OCI-LY7 (cell line): ENCODE measurements at regions not wholly inside any gene's neighbourhood (a gene's known extent, or its start where the extent isn't known, plus 50 kb on each side); places are given as distances from the start of the nearest gene placed in this dataset.

Experiments used
- BruUV-seq: library from RNA; stranded (reverse); fragments of 400-500 nt; replicated peaks from 2 replicates; lab custom pipeline; 2021; lab: Mats Ljungman, UMichigan
- CTCF ChIA-PET: fragments of 300-600 bp; sonication (Branson Sonifier 250); formaldehyde crosslinking; loops from one replicate; lab custom pipeline; 2022; ENCODE audit warnings: antibody characterized with exemption; ENCODE audit not compliant: unreplicated experiment; lab: Charles Lee
- POLR2A ChIA-PET: fragments of 300-600 bp; sonication (Branson Sonifier 250); formaldehyde crosslinking; loops from one replicate; lab custom pipeline; 2022; ENCODE audit warnings: antibody characterized with exemption; lab: Charles Lee
- DNase-seq: peaks from one replicate; pipeline ENCODE4 v3.0.0-alpha.2; 2015; ENCODE audit warnings: low spot score
- H2AFZ ChIP-seq: fragments of 200-600 bp; sonication (generic), shearing (Covaris generic); 2 replicates; pipeline ENCODE4 v1.6.1; 2014; ENCODE audit warnings: mild to moderate bottlenecking, antibody characterized with exemption, low read length, moderate library complexity
- H3K27ac ChIP-seq: fragments of 200-600 bp; sonication (generic); 2 replicates; pipeline ENCODE4 v1.5.1; 2014; ENCODE audit warnings: mixed run types, low read depth, mild to moderate bottlenecking, moderate library complexity, low read length, inconsistent platforms; ENCODE audit not compliant: poor library complexity, severe bottlenecking
- H3K36me3 ChIP-seq: fragments of 200-600 bp; sonication (generic); 2 replicates; pipeline ENCODE4 v1.6.1; 2014; ENCODE audit warnings: mild to moderate bottlenecking, antibody characterized with exemption, low read length, moderate library complexity, mixed read lengths; ENCODE audit not compliant: insufficient read depth
- H3K4me1 ChIP-seq: fragments of 200-600 bp; sonication (generic); 2 replicates; pipeline ENCODE4 v1.5.1; 2014; ENCODE audit warnings: mild to moderate bottlenecking, low read length; ENCODE audit not compliant: insufficient read depth, poor library complexity, severe bottlenecking
- H3K4me2 ChIP-seq: fragments of 200-600 bp; sonication (generic); 2 replicates; pipeline ENCODE4 v1.6.1; 2014; ENCODE audit warnings: mild to moderate bottlenecking, low read length
- H3K4me3 ChIP-seq: fragments of 200-600 bp; sonication (generic); 2 replicates; pipeline ENCODE4 v1.5.1; 2014; ENCODE audit warnings: mild to moderate bottlenecking, low read depth, low read length; ENCODE audit not compliant: poor library complexity, severe bottlenecking
- H3K79me2 ChIP-seq: fragments of 200-600 bp; sonication (generic); 2 replicates; pipeline ENCODE4 v1.6.1; 2016; ENCODE audit warnings: low read depth, mild to moderate bottlenecking, low read length, moderate library complexity, mixed read lengths; ENCODE audit not compliant: insufficient read depth
- H3K9me2 ChIP-seq: fragments of 200-600 bp; sonication (generic); 2 replicates; pipeline ENCODE4 v1.6.1; 2016; ENCODE audit warnings: mild to moderate bottlenecking, low read length, mixed read lengths; ENCODE audit not compliant: insufficient read depth
- H3K9me3 ChIP-seq: fragments of 200-600 bp; sonication (generic); 2 replicates; pipeline ENCODE4 v1.6.1; 2014; ENCODE audit warnings: mild to moderate bottlenecking, mixed run types, low read length, mixed read lengths
- H4K20me1 ChIP-seq: fragments of 200-600 bp; sonication (generic); 2 replicates; pipeline ENCODE4 v1.6.1; 2014; ENCODE audit warnings: mild to moderate bottlenecking, antibody characterized with exemption, low read length, moderate library complexity, mixed read lengths; ENCODE audit not compliant: insufficient read depth
- EZH2phosphoT487 ChIP-seq: fragments of 200-600 bp; sonication (generic); IDR thresholded peaks from 2 replicates; pipeline ENCODE4 v1.6.1; 2018; ENCODE audit warnings: low read depth, borderline replicate concordance, mild to moderate bottlenecking, mixed run types, antibody characterized with exemption, low read length, moderate library complexity, mixed read lengths
- intact Hi-C: fragments of 100-400 bp; cut with micrococcal nuclease; formaldehyde crosslinking; loops from one replicate; pipeline ENCODE4 v1.10.0; 2022; ENCODE audit not compliant: unreplicated experiment
- TF ChIP-seq, protein P1 (sequence below): fragments of 200-600 bp; sonication (generic); conservative IDR thresholded peaks from 2 replicates; pipeline ENCODE4 v1.5.1; 2014; ENCODE audit warnings: mild to moderate bottlenecking, antibody characterized with exemption, low read length, moderate library complexity, mixed read lengths

- H3K4me2 ChIP-seq, result no peak overlapping the region
- no peak overlapping the region for H2AFZ ChIP-seq
- TF ChIP-seq, protein P1, sequence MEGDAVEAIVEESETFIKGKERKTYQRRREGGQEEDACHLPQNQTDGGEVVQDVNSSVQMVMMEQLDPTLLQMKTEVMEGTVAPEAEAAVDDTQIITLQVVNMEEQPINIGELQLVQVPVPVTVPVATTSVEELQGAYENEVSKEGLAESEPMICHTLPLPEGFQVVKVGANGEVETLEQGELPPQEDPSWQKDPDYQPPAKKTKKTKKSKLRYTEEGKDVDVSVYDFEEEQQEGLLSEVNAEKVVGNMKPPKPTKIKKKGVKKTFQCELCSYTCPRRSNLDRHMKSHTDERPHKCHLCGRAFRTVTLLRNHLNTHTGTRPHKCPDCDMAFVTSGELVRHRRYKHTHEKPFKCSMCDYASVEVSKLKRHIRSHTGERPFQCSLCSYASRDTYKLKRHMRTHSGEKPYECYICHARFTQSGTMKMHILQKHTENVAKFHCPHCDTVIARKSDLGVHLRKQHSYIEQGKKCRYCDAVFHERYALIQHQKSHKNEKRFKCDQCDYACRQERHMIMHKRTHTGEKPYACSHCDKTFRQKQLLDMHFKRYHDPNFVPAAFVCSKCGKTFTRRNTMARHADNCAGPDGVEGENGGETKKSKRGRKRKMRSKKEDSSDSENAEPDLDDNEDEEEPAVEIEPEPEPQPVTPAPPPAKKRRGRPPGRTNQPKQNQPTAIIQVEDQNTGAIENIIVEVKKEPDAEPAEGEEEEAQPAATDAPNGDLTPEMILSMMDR, result no peak
- TF ChIP-seq EZH2phosphoT487, result no peak
- H3K27ac ChIP-seq, result no peak overlapping the region
- BruUV-seq, result no TSS peak
- no peaks in the 10 kb centered on the region for H3K36me3 ChIP-seq
- POLR2A ChIA-PET, result no interaction called here
- H3K9me3 ChIP-seq, result no peaks in the 10 kb centered on the region
- CTCF ChIA-PET, result interaction anchor here (0.7 kb wide), 1 partner anchor 20 kb away, joined by 3 read pairs; no protein-coding TSS in a partner anchor
- no peaks in the 10 kb centered on the region for H3K9me2 ChIP-seq
- H4K20me1 ChIP-seq, result no peaks in the 10 kb centered on the region
- H3K79me2 ChIP-seq, result no peaks in the 10 kb centered on the region
- no peaks in the 10 kb centered on the region for H3K4me1 ChIP-seq
- no peak for DNase-seq
- intact Hi-C loops, result no loop called here
- no peak overlapping the region for H3K4me3 ChIP-seq
Observed at GRCh38 chr15:77857419-77857818, 220.1 kb downstream of the TBC1D2B start.

- ChIA-PET CTCF (interaction anchor here (0.7 kb wide), 1 partner anchor 21 kb away, joined by 3 read pairs; no protein-coding TSS in a partner anchor), POLR2A (no interaction called here)
Observed at GRCh38 chr15:77856705-77857346, 220.7 kb downstream of the TBC1D2B start.

More at GRCh38 chr15:77856705-77857346, 220.7 kb downstream of the TBC1D2B start:
- no peaks in the 10 kb centered on the region for H4K20me1 ChIP-seq
- H3K4me1 ChIP-seq, result no peaks in the 10 kb centered on the region
- H3K4me3 ChIP-seq, result no peak overlapping the region
- intact Hi-C loops, result no loop called here
- BruUV-seq, result no TSS peak
- H3K79me2 ChIP-seq, result no peaks in the 10 kb centered on the region
- no peaks in the 10 kb centered on the region for H3K9me2 ChIP-seq
- H3K36me3 ChIP-seq, result no peaks in the 10 kb centered on the region
- H3K27ac ChIP-seq, result no peak overlapping the region
- TF ChIP-seq, protein P1, result no peak
- no peak for TF ChIP-seq EZH2phosphoT487
- H3K9me3 ChIP-seq, result no peaks in the 10 kb centered on the region
- no peak overlapping the region for H2AFZ ChIP-seq
- no peak overlapping the region for H3K4me2 ChIP-seq
- no peak for DNase-seq
